ENCODE measurements at regions not wholly inside any gene's neighbourhood (a gene's known extent, or its start where the extent isn't known, plus 50 kb on each side); places are given as distances from the start of the nearest gene placed in this dataset.

DNA sequence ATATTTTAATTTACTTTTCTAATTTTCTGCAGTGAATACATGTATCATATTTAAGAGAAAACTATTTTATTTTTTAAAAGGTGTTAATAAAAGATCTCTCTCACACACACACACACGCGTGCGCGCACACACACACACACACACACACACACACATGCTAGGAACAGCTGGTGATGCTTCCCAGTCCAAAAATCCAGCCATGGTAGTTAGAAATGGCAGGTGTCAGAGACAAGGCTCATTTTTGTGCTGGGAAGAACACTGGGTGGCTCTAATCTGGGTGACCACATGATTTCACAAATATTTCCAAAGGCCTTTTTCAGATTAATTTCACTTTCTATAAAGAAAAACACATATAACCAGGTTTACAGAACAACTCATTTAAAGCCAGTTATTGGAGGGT, 104.5 kb upstream of the NCK2 start:
- TF ChIP-seq, protein P1, sequence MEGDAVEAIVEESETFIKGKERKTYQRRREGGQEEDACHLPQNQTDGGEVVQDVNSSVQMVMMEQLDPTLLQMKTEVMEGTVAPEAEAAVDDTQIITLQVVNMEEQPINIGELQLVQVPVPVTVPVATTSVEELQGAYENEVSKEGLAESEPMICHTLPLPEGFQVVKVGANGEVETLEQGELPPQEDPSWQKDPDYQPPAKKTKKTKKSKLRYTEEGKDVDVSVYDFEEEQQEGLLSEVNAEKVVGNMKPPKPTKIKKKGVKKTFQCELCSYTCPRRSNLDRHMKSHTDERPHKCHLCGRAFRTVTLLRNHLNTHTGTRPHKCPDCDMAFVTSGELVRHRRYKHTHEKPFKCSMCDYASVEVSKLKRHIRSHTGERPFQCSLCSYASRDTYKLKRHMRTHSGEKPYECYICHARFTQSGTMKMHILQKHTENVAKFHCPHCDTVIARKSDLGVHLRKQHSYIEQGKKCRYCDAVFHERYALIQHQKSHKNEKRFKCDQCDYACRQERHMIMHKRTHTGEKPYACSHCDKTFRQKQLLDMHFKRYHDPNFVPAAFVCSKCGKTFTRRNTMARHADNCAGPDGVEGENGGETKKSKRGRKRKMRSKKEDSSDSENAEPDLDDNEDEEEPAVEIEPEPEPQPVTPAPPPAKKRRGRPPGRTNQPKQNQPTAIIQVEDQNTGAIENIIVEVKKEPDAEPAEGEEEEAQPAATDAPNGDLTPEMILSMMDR (conservative IDR thresholded peaks at IDR 0.05 in 1 of 2, IDR thresholded peaks at IDR 0.05 in 1 of 2; ENCODE audit: low read depth in 1 of 2, low read length in 2 of 2) = no peak
- no peak for TF ChIP-seq EZH2 (IDR thresholded peaks at IDR 0.05; ENCODE audit: low read length, missing control alignments)
- Histone ChIP-seq H3K36me3 (ENCODE audit: control insufficient read depth, insufficient read depth, low read length) (no peaks in the 10 kb centered on the region), H3K27ac (ENCODE audit: insufficient read depth, low read length) (no peak overlapping the region), H3K27me3 (ENCODE audit: control insufficient read depth, insufficient read depth, low read length) (peaks cover 8% of the 10 kb centered on the region), H3K9me3 (ENCODE audit: control insufficient read depth, insufficient read depth, low read depth, low read length) (no peaks in the 10 kb centered on the region), H3K9ac (ENCODE audit: insufficient read depth, low read length) (no peak overlapping the region), H3K4me2 (ENCODE audit: extremely low read depth, insufficient read depth, low read length) (no peak overlapping the region), H4K20me1 (ENCODE audit: control insufficient read depth, extremely low read depth, insufficient read depth, low read length) (no peaks in the 10 kb centered on the region), H3K4me3 (replicated peaks in 1 of 4; ENCODE audit: control extremely low read depth in 1 of 4, insufficient read depth in 1 of 4, low read depth in 3 of 4, low read length in 4 of 4) (no peak overlapping the region), H3K4me1 (ENCODE audit: control insufficient read depth, extremely low read depth, insufficient read depth, low read length) (peaks cover 2% of the 10 kb centered on the region), H2AFZ (ENCODE audit: low read length) (no peak overlapping the region), H3K79me2 (ENCODE audit: control insufficient read depth, insufficient read depth, low read length) (no peaks in the 10 kb centered on the region)
- no peak for DNase-seq (ENCODE audit: low read depth in 2 of 2)

DNA sequence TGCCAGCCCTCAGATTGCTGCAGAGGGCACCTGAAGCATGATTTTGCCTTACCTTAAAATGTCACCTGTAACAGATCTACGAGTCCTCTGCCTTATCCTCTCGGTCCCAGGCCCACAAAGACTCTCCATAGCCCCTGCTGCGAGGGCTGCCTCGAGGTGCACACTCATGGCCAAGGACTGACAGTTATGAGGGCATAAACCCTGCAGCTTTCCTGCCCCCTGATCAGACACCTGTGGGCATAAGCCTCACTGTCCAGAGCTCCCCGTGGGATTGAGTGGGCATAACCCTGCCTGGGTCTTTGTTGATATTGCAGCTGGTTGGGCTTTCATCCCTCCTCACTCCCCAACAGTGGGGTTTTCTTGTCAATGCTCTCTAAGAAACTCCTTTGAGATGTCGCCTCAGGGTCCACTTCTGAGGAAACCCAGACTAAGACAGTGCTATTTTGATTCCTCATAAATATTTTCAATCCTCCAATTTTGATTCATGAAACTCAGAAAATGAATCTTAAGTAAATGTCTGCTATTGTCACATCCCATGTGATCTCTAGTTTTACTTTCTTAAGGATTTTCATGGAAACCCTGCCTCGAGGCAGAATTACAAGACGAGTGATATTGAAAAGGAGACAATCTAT, 108.5 kb upstream of the NCK2 start:
- Histone ChIP-seq H3K9me3 (ENCODE audit: control insufficient read depth, insufficient read depth, low read depth, low read length) (no peaks in the 10 kb centered on the region), H3K4me1 (ENCODE audit: control insufficient read depth, extremely low read depth, insufficient read depth, low read length) (no peaks in the 10 kb centered on the region), H3K4me2 (ENCODE audit: extremely low read depth, insufficient read depth, low read length) (no peak overlapping the region), H3K27me3 (ENCODE audit: control insufficient read depth, insufficient read depth, low read length) (no peaks in the 10 kb centered on the region), H2AFZ (ENCODE audit: low read length) (no peak overlapping the region), H3K4me3 (replicated peaks in 1 of 4; ENCODE audit: control extremely low read depth in 1 of 4, insufficient read depth in 1 of 4, low read depth in 3 of 4, low read length in 4 of 4) (no peak overlapping the region), H3K27ac (ENCODE audit: insufficient read depth, low read length) (no peak overlapping the region), H3K9ac (ENCODE audit: insufficient read depth, low read length) (no peak overlapping the region), H3K36me3 (ENCODE audit: control insufficient read depth, insufficient read depth, low read length) (no peaks in the 10 kb centered on the region), H3K79me2 (ENCODE audit: control insufficient read depth, insufficient read depth, low read length) (no peaks in the 10 kb centered on the region), H4K20me1 (ENCODE audit: control insufficient read depth, extremely low read depth, insufficient read depth, low read length) (no peaks in the 10 kb centered on the region)
- no peak for DNase-seq (ENCODE audit: low read depth in 2 of 2)
- no peak for TF ChIP-seq EZH2 (IDR thresholded peaks at IDR 0.05; ENCODE audit: low read length, missing control alignments)
- TF ChIP-seq, protein P1 (conservative IDR thresholded peaks at IDR 0.05 in 1 of 2, IDR thresholded peaks at IDR 0.05 in 1 of 2; ENCODE audit: low read depth in 1 of 2, low read length in 2 of 2) = no peak

DNA sequence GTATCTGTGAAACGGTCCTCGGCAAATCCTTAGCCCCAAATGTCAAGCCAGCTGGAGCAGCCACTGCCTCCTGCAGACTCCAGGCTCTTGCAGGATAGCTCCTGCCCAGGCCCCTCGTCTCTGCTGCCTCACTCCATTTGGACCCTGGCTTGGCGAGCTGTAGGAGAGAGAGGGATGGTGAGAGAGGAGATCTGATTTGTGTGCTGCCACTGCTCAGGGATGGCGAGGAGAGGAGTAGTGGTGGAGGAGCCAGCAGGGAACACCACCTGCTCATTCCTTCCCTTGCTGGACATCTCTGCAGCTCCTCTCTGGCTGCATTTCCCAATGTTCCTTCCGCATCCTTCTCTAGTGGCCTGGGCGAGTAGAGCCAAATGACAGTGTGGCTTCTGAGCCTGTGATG, 109.1 kb upstream of the NCK2 start:
- Histone ChIP-seq H3K79me2 (ENCODE audit: control insufficient read depth, insufficient read depth, low read length) (no peaks in the 10 kb centered on the region), H3K9ac (ENCODE audit: insufficient read depth, low read length) (no peak overlapping the region), H3K4me3 (replicated peaks in 1 of 4; ENCODE audit: control extremely low read depth in 1 of 4, insufficient read depth in 1 of 4, low read depth in 3 of 4, low read length in 4 of 4) (no peak overlapping the region), H3K36me3 (ENCODE audit: control insufficient read depth, insufficient read depth, low read length) (no peaks in the 10 kb centered on the region), H3K4me2 (ENCODE audit: extremely low read depth, insufficient read depth, low read length) (no peak overlapping the region), H3K27ac (ENCODE audit: insufficient read depth, low read length) (no peak overlapping the region), H4K20me1 (ENCODE audit: control insufficient read depth, extremely low read depth, insufficient read depth, low read length) (no peaks in the 10 kb centered on the region), H2AFZ (ENCODE audit: low read length) (no peak overlapping the region), H3K4me1 (ENCODE audit: control insufficient read depth, extremely low read depth, insufficient read depth, low read length) (no peaks in the 10 kb centered on the region), H3K9me3 (ENCODE audit: control insufficient read depth, insufficient read depth, low read depth, low read length) (no peaks in the 10 kb centered on the region), H3K27me3 (ENCODE audit: control insufficient read depth, insufficient read depth, low read length) (no peaks in the 10 kb centered on the region)
- no peak for DNase-seq (ENCODE audit: low read depth in 2 of 2)
- TF ChIP-seq EZH2 (IDR thresholded peaks at IDR 0.05; ENCODE audit: low read length, missing control alignments) = no peak
- TF ChIP-seq, protein P1 (conservative IDR thresholded peaks at IDR 0.05 in 1 of 2, IDR thresholded peaks at IDR 0.05 in 1 of 2; ENCODE audit: low read depth in 1 of 2, low read length in 2 of 2) = no peak
